ENCODE measurements at regions not wholly inside any gene's neighbourhood (a gene's known extent, or its start where the extent isn't known, plus 50 kb on each side); places are given as distances from the start of the nearest gene placed in this dataset.

DNA sequence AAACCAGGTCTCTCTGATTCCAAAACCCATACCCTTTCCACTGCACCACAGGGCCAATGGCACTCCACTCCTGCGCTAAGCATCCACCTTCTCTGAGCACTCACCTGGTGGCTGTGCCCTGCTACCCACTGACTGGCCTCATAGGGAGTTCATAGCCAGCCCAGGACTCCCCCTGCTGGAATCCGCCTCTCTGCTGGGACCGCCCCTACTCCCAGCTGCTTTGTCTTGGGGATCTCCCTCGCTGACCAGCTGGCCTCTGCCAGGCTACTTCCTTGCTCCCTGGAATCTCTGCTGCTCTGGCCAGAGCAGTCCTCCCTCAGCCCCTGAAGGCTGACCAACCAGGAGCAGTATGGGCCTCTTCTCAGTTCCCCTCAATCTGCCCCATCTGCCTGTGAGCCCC is 129.7 kb downstream of the FAXC start:
- intact Hi-C loops (cut with micrococcal nuclease) = no loop called here

DNA sequence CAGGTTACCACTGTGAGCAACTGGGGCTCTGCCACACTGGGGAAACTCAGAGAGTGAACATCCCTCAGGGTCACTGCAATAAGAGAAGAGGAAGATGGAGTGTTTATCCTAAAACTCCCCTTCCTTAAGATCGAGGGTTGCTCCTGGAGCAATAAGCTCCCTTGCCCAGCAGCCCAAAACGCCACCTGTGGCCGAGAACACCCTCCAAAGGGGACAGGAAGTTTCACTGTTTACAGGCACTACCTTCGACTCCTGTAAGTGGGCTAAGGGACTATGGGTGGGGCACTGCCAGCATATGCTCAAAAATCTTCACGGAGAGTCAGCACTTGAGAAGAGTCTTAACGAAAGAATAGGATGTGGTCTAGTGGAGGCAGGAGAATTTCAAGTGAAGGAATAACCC is 132.5 kb downstream of the FAXC start:
- intact Hi-C loops (cut with micrococcal nuclease) = no loop called here

DNA sequence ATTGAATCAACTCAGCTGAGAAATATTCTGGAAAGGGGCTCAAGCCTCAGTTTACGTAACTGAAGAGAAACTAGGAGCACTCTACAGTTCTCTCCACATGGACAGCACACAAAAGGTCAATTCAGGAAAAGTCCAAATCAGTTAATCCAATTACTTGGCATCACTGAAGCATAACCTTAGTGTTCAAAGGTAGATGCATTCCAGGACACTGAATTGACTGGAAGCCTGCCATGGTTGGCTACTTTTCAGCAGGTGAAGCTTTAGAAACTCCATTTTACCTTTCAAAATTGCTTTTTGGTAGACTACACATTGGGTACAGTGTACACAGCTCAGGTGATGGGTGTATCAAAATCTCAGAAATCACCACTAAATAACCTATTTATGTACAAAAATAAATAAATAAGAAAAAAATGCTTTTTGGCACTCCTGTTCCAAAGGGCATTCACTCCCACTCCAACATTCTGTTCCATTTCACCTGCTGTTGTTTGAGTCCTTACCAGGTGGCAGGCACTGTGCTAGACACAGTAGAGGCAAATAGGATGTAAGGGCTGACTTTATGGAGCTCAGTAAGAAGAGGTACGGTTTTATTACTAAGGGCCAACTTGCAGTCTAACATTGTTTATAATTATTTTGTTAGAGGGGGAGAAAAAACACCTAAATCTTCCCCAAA is 153.4 kb downstream of the FAXC start:
- intact Hi-C loops (cut with micrococcal nuclease) = no loop called here

- intact Hi-C loops (cut with micrococcal nuclease) = no loop called here
Observed at GRCh38 chr6:99192561-99192960, 156.9 kb downstream of the FAXC start.

GRCh38 chr6:99189823-99190721 is 159.4 kb downstream of the FAXC start:
- intact Hi-C loops (cut with micrococcal nuclease) = no loop called here

- intact Hi-C loops (cut with micrococcal nuclease) = no loop called here
Observed at GRCh38 chr6:99187429-99187828, 162.0 kb downstream of the FAXC start.

DNA sequence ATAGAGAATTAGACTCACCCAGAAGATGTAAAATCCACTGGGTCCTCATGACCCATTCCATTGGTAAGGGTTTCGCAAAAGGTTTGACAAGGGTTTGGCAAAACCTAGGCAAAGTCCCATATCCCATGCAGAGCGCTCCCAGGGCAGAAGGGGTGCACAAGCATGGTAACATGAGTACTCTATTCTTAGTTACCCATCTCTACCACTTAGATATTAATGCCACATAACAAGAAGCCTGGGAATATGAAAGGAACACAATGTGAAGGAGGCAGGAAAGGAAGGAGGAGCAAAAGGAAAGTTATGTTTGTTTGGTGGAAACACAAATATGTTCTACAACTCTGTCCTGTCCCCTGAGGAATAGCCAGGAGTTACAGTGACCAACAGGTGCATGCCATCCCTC is 163.1 kb downstream of the FAXC start:
- intact Hi-C loops (cut with micrococcal nuclease) = no loop called here

- intact Hi-C loops (cut with micrococcal nuclease) = no loop called here
Observed at GRCh38 chr6:99185525-99185924, 163.9 kb downstream of the FAXC start.

GRCh38 chr6:99184696-99185095 is 164.8 kb downstream of the FAXC start:
- intact Hi-C loops (cut with micrococcal nuclease) = no loop called here

DNA sequence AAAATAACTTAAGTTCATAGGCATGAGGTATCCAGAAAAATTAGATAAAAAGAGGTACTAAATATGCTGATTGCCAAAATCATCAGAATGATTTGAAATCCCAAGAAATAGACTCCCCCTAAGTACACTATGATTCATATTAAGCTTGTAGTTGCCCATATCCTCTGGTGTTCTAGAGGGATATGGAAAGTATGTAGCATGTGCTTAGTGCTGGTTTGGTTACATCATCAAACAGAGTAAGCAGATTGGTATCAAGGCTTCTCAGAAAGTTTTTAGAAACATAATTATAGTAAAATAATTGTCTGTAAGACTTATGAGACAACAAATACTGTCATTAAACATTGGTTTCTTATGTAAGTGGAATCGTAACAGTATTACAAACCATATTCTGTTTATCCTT is 166.4 kb downstream of the FAXC start:
- intact Hi-C loops (cut with micrococcal nuclease) = no loop called here

DNA sequence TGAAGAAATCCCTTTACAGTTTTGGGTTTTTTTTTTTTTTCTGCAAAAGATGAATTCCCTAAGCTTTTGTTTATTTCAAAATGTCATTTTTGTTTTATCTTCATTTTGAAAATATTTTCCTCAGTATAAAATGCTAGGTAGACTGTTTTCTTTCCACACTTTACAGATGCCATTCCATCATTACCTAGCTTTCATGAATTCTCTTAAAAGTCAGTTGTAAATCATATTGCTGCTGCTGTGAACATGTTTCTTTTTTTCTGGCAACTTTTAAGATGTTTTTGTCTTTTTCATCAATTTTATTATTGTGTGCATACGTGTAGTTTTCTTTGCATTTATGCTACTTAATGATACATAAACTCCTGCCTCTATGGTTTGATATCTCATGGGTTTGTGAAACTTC is 168.3 kb downstream of the FAXC start:
- intact Hi-C loops (cut with micrococcal nuclease) = no loop called here

DNA sequence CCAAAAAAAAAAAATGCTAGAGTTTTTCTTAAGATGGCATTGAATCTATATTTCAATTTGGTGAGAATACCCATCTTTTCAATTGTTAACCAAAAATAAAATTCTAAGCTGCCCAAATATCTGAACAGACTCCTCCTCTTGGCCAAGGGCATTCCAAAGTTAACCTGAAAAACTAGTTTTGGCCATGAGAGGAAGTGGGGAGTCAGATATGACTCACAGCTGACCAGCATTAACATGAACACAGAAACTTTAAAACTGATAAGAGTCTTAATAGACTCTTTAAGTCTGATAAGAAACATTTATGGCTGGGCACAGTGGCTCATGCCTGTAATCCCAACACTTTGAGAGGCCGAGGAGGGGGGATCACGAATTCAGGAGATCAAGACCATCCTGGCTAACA is 171.3 kb downstream of the FAXC start:
- intact Hi-C loops (cut with micrococcal nuclease) = no loop called here

DNA sequence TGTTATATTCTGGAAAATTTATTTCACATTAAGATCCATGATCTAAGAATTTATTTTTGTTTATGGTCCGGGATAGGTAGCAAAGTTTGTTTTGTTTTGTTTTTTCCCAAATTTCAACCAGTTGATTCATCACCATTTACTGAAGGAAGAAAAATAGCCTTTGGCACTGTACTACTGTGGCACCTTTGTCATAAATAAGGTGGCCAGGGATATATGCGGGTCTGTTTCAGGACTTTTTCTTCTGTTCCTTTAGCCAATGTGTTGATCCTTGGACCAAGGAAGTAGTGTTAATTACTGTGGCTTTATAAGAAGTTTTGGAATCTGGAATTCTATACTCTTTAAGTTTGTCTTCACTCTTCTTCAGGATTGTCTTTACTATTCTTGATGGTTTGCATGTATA is 171.7 kb downstream of the FAXC start:
- intact Hi-C loops (cut with micrococcal nuclease) = no loop called here

DNA sequence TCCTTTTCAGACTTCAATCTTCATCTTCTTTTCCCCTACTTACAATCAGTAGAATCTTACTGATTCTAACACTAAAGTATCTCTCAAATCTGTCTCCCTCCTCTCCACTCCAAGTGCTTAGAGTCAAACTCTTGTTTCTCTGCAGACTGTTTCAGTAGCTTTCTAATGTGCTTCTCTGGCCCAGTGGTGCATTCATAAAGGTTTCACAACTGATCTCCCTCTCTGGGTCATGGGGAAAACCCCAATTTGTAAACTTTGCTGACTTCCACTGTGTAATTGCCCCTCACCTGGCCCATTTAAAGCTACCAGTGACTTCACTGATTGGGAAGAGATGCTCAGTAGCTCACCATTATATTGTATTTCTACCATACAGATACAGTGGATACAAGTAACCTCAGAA is 183.6 kb downstream of the FAXC start:
- intact Hi-C loops (cut with micrococcal nuclease) = no loop called here

GRCh38 chr6:99152347-99152643 is 197.2 kb downstream of the FAXC start:
- intact Hi-C loops (cut with micrococcal nuclease) = no loop called here

DNA sequence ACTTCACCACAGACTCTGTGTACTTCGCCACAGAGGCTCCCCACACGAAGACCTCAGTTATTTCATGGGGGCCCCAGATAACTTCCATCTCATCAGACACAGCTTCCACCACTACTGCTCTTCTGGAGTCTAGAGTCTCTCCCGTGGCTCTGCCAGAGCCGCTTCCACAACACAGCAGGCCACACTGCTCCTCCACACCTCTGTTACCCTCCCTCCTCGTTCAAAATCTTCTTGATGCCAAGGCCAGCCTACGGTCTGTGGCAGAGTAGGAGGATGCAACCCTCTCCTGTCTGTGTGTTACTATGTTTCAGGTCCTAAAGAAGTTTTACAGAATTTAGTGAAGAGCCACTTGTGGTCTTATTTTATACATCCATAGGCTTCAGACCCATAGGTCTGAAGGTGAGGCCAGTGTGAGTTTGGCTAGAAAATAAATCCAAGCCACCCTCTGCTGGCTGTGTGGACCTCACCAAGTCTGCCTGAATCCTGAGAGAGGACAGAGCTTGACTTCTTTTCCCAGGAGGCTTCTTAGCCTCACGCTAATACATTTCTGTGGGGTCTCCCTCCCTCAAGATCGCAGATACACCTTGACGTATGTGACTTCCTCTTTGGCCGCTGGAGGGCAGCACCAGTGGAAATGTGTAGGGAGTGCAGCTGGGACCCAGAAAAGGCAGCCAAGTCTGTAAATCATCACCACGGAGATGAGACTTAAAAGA is 197.7 kb downstream of the FAXC start:
- intact Hi-C loops (cut with micrococcal nuclease) = no loop called here

DNA sequence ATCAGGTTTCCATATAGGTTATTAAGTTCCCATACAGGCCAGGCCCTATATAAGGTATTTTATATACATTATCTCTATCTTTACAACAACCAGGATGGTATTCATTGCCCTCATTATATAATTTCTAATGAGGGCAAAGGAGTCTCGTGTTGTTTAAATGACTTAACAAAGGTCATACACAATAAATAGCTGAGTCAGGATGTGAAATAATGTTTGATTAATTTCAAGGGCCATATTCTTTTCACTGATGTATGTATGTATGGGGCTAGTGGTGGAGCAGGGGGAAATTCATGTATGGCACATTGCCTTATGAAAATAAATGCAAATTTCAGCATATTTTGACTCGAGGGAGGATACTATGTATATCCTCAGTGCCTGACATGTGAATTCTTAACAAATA is 200.7 kb downstream of the FAXC start:
- intact Hi-C loops (cut with micrococcal nuclease) = no loop called here

DNA sequence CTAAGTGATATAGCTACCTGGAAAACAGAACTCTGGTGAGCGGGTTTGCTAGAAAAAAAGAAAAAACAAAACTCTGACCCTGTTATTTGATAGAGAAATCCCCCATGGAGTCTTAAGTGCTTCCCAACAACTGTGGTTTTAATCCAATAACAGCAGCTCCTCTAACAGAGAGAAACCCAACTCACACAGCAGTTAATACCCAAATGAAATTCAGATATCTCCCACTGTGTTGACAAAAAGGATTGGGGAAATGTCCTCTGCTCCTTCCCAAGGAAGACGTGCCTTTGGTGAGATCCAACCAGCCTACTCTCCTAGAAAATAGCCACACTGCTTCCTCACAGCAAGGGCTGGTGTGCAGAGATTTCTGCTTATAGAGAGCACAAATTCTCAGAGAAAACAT is 200.4 kb upstream of the FBXL4 start:
- intact Hi-C loops (cut with micrococcal nuclease) = no loop called here

DNA sequence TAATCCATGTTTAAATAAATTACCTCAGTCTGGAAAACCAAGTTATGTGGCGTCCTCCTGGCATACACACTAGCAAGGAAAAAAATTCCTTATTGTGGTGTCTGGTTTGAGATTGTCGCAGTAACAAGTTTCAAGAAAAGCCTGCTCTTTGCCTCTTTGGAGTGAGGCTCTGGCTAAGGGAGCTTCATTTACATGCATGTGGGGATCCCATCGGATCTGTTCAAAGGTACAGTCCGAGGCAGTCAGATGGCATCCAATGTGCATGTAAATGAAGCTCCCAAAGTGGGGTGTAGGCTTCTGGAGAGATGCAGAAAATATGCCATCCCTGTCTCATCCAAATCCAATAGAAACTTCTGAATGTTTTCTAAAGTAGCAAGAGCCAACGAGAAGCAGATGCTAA is 199.5 kb upstream of the FBXL4 start:
- intact Hi-C loops (cut with micrococcal nuclease) = no loop called here

DNA sequence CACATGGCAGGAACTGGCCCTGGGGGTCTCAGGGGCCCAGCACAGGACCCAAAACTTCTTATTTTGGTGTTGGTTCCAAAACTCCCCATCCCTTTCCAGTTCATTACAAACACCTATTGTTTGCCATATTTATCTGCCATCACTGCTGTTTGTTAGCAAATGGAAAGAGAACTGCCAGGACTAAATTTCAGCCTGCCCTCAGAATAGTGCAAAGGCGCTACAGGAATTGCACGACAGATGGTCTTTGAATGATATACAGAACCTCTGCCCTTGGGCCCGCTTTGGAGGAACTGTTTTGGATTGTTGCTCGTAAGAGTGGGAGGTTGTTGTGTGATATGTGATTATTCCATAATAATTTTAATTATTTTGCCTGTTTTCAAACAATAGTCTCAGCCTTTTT is 199.0 kb upstream of the FBXL4 start:
- intact Hi-C loops (cut with micrococcal nuclease) = no loop called here

DNA sequence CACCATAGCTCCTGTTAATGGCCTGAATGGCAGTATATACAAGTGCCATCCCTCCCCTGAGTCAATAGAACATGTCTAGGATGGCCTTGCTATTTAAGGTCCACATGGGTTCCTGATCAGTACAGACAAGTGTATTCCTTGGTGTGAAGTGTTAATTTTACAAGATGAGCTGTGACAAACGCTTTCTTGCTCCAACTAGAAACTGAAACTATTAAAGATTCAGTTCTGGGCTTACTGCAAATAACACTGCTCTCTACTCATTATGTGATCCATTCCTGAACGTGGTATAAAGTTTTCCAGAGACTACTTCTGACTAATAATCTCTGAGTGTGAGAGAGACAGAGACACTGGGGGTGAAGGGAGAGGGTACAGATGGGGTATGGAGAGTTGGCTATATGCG is 198.0 kb upstream of the FBXL4 start:
- intact Hi-C loops (cut with micrococcal nuclease) = no loop called here

DNA sequence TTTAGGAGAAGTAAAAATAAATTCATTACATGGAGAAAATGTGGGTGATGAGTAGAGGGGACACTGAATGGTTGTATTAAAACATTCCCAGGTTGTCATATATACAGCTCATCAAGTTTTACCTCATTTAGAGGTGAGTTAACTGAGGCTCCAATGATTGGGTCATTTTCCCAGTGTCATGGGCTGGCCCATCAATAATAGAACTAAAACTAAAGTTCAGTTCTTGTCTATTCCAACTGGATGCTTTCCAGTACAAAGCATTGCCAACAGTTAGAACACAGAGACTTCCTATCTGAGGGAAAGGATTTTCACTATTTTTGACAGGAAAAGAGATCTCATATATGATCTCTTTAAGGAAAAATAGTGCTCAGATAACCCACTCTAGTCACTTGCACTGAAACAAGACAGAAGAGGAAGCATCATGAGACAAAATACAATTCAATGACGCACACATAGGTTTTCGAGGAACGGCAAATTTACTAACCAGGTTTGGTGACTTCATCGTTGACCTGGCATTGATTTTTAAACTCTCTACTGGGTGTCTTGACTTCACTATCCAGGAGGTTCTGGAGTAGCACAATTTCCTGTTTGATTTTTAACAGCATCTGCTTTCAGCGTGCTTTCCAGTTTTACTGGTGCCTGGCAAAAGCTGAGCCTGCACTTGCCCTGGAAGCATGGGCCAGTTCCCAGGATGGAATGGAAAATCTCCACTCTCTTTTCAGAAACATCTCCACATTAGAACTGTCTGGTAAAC is 195.5 kb upstream of the FBXL4 start:
- intact Hi-C loops (cut with micrococcal nuclease) = no loop called here
